OCI-LY7 (cell line): ENCODE measurements at regions not wholly inside any gene's neighbourhood (a gene's known extent, or its start where the extent isn't known, plus 50 kb on each side); places are given as distances from the start of the nearest gene placed in this dataset.

ENCODE experiments used
- EZH2phosphoT487 ChIP-seq: fragments of 200-600 bp; sonication (generic); IDR thresholded peaks from 2 replicates; pipeline ENCODE4 v1.6.1; 2018; ENCODE audit warnings: low read depth, borderline replicate concordance, mild to moderate bottlenecking, mixed run types, antibody characterized with exemption, low read length, moderate library complexity, mixed read lengths
- TF ChIP-seq, protein P1 (sequence below): fragments of 200-600 bp; sonication (generic); conservative IDR thresholded peaks from 2 replicates; pipeline ENCODE4 v1.5.1; 2014; ENCODE audit warnings: mild to moderate bottlenecking, antibody characterized with exemption, low read length, moderate library complexity, mixed read lengths

- TF ChIP-seq, protein P1, sequence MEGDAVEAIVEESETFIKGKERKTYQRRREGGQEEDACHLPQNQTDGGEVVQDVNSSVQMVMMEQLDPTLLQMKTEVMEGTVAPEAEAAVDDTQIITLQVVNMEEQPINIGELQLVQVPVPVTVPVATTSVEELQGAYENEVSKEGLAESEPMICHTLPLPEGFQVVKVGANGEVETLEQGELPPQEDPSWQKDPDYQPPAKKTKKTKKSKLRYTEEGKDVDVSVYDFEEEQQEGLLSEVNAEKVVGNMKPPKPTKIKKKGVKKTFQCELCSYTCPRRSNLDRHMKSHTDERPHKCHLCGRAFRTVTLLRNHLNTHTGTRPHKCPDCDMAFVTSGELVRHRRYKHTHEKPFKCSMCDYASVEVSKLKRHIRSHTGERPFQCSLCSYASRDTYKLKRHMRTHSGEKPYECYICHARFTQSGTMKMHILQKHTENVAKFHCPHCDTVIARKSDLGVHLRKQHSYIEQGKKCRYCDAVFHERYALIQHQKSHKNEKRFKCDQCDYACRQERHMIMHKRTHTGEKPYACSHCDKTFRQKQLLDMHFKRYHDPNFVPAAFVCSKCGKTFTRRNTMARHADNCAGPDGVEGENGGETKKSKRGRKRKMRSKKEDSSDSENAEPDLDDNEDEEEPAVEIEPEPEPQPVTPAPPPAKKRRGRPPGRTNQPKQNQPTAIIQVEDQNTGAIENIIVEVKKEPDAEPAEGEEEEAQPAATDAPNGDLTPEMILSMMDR: no peak
- no peak for TF ChIP-seq EZH2phosphoT487
Observed at GRCh38 chr2:228707846-228708245, 526.4 kb upstream of the SPHKAP start.
